ENCODE measurements at regions not wholly inside any gene's neighbourhood (a gene's known extent, or its start where the extent isn't known, plus 50 kb on each side); places are given as distances from the start of the nearest gene placed in this dataset.
"Not testable (repeated sequence)": the region's sequence is repeated elsewhere in the genome, so short reads cannot be mapped to it uniquely, and the experiment has no call there.

GRCh38 chr4:189592890-189593289 is 347.8 kb upstream of the FRG1 start:
- no peaks in the 10 kb centered on the region for H3K4me1 ChIP-seq (ENCODE audit: insufficient read depth, low read length)
- no peaks in the 10 kb centered on the region for H3K36me3 ChIP-seq (ENCODE audit: insufficient read depth, low read length)
- no peak overlapping the region for H3K4me3 ChIP-seq (ENCODE audit: low read depth in 1 of 2, low read length in 2 of 2)
- H3K27ac ChIP-seq (ENCODE audit: low read depth, low read length), result no peak overlapping the region
- H3K9me3 ChIP-seq (ENCODE audit: low read length), result no peaks in the 10 kb centered on the region
- H3K27me3 ChIP-seq (ENCODE audit: control insufficient read depth in 1 of 2, insufficient read depth in 2 of 2, low read length in 2 of 2), result no peaks in the 10 kb centered on the region
- H3K9ac ChIP-seq (ENCODE audit: low read length), result no peak overlapping the region

- Histone ChIP-seq H3K27me3 (ENCODE audit: control insufficient read depth in 1 of 2, insufficient read depth in 2 of 2, low read length in 2 of 2) (no peaks in the 10 kb centered on the region), H3K4me3 (ENCODE audit: low read depth in 1 of 2, low read length in 2 of 2) (no peak overlapping the region), H3K9ac (ENCODE audit: low read length) (no peak overlapping the region), H3K9me3 (ENCODE audit: low read length) (no peaks in the 10 kb centered on the region), H3K4me1 (ENCODE audit: insufficient read depth, low read length) (no peaks in the 10 kb centered on the region), H3K27ac (ENCODE audit: low read depth, low read length) (no peak overlapping the region), H3K36me3 (ENCODE audit: insufficient read depth, low read length) (no peaks in the 10 kb centered on the region)
Measured at GRCh38 chr4:189597341-189597740, 343.3 kb upstream of the FRG1 start.

- no peaks in the 10 kb centered on the region for H3K9me3 ChIP-seq (ENCODE audit: low read length)
- H3K9ac ChIP-seq (ENCODE audit: low read length), result no peak overlapping the region
- no peaks in the 10 kb centered on the region for H3K36me3 ChIP-seq (ENCODE audit: insufficient read depth, low read length)
- no peaks in the 10 kb centered on the region for H3K4me1 ChIP-seq (ENCODE audit: insufficient read depth, low read length)
- no peak overlapping the region for H3K4me3 ChIP-seq (ENCODE audit: low read depth in 1 of 2, low read length in 2 of 2)
- H3K27me3 ChIP-seq (ENCODE audit: control insufficient read depth in 1 of 2, insufficient read depth in 2 of 2, low read length in 2 of 2), result no peaks in the 10 kb centered on the region
- no peak overlapping the region for H3K27ac ChIP-seq (ENCODE audit: low read depth, low read length)
Measured at GRCh38 chr4:189600264-189600663, 340.4 kb upstream of the FRG1 start.

GRCh38 chr4:189600718-189601435 is 339.8 kb upstream of the FRG1 start:
- no peak overlapping the region for H3K9ac ChIP-seq (ENCODE audit: low read length)
- H3K27ac ChIP-seq (ENCODE audit: low read depth, low read length), result no peak overlapping the region
- H3K27me3 ChIP-seq (ENCODE audit: control insufficient read depth in 1 of 2, insufficient read depth in 2 of 2, low read length in 2 of 2), result no peaks in the 10 kb centered on the region
- H3K4me1 ChIP-seq (ENCODE audit: insufficient read depth, low read length), result no peaks in the 10 kb centered on the region
- no peak overlapping the region for H3K4me3 ChIP-seq (ENCODE audit: low read depth in 1 of 2, low read length in 2 of 2)
- no peaks in the 10 kb centered on the region for H3K9me3 ChIP-seq (ENCODE audit: low read length)
- H3K36me3 ChIP-seq (ENCODE audit: insufficient read depth, low read length), result no peaks in the 10 kb centered on the region

GRCh38 chr4:189602827-189603226 is 337.8 kb upstream of the FRG1 start:
- not testable (repeated sequence) for H3K36me3 ChIP-seq (ENCODE audit: insufficient read depth, low read length); H3K4me1 ChIP-seq (ENCODE audit: insufficient read depth, low read length)

GRCh38 chr4:189610571-189610970 is 330.1 kb upstream of the FRG1 start:
- H3K4me1 ChIP-seq (ENCODE audit: insufficient read depth, low read length); H3K4me3 ChIP-seq (ENCODE audit: low read depth in 1 of 2, low read length in 2 of 2); H3K9me3 ChIP-seq (ENCODE audit: low read length); H3K9ac ChIP-seq (ENCODE audit: low read length); H3K36me3 ChIP-seq (ENCODE audit: insufficient read depth, low read length); H3K27ac ChIP-seq (ENCODE audit: low read depth, low read length); H3K27me3 ChIP-seq (ENCODE audit: control insufficient read depth in 1 of 2, insufficient read depth in 2 of 2, low read length in 2 of 2): not testable (repeated sequence)

More at GRCh38 chr4:189602827-189603226, 337.8 kb upstream of the FRG1 start:
- H3K4me3 ChIP-seq (ENCODE audit: low read depth in 1 of 2, low read length in 2 of 2); H3K27ac ChIP-seq (ENCODE audit: low read depth, low read length); H3K27me3 ChIP-seq (ENCODE audit: control insufficient read depth in 1 of 2, insufficient read depth in 2 of 2, low read length in 2 of 2); H3K9ac ChIP-seq (ENCODE audit: low read length); H3K9me3 ChIP-seq (ENCODE audit: low read length): not testable (repeated sequence)

- Histone ChIP-seq H3K9ac (ENCODE audit: low read length) (no peak overlapping the region), H3K36me3 (ENCODE audit: insufficient read depth, low read length) (no peaks in the 10 kb centered on the region), H3K27me3 (ENCODE audit: control insufficient read depth in 1 of 2, insufficient read depth in 2 of 2, low read length in 2 of 2) (no peaks in the 10 kb centered on the region), H3K27ac (ENCODE audit: low read depth, low read length) (no peak overlapping the region), H3K4me1 (ENCODE audit: insufficient read depth, low read length) (no peaks in the 10 kb centered on the region), H3K4me3 (ENCODE audit: low read depth in 1 of 2, low read length in 2 of 2) (no peak overlapping the region), H3K9me3 (ENCODE audit: low read length) (no peaks in the 10 kb centered on the region)
Measured at GRCh38 chr4:189613207-189613606, 327.5 kb upstream of the FRG1 start.

GRCh38 chr4:189615217-189615663 is 325.4 kb upstream of the FRG1 start:
- H3K27ac ChIP-seq (ENCODE audit: low read depth, low read length), result no peak overlapping the region
- H3K9ac ChIP-seq (ENCODE audit: low read length), result no peak overlapping the region
- H3K9me3 ChIP-seq (ENCODE audit: low read length), result no peaks in the 10 kb centered on the region
- H3K27me3 ChIP-seq (ENCODE audit: control insufficient read depth in 1 of 2, insufficient read depth in 2 of 2, low read length in 2 of 2), result no peaks in the 10 kb centered on the region
- no peak overlapping the region for H3K4me3 ChIP-seq (ENCODE audit: low read depth in 1 of 2, low read length in 2 of 2)
- no peaks in the 10 kb centered on the region for H3K36me3 ChIP-seq (ENCODE audit: insufficient read depth, low read length)
- no peaks in the 10 kb centered on the region for H3K4me1 ChIP-seq (ENCODE audit: insufficient read depth, low read length)

- not testable (repeated sequence) for H3K27ac ChIP-seq (ENCODE audit: low read depth, low read length); H3K4me3 ChIP-seq (ENCODE audit: low read depth in 1 of 2, low read length in 2 of 2); H3K36me3 ChIP-seq (ENCODE audit: insufficient read depth, low read length); H3K27me3 ChIP-seq (ENCODE audit: control insufficient read depth in 1 of 2, insufficient read depth in 2 of 2, low read length in 2 of 2); H3K9me3 ChIP-seq (ENCODE audit: low read length); H3K4me1 ChIP-seq (ENCODE audit: insufficient read depth, low read length); H3K9ac ChIP-seq (ENCODE audit: low read length)
Measured at GRCh38 chr4:189617741-189618140, 322.9 kb upstream of the FRG1 start.

GRCh38 chr4:189619441-189620250 is 321.0 kb upstream of the FRG1 start:
- not testable (repeated sequence) for H3K36me3 ChIP-seq (ENCODE audit: insufficient read depth, low read length); H3K4me1 ChIP-seq (ENCODE audit: insufficient read depth, low read length); H3K27ac ChIP-seq (ENCODE audit: low read depth, low read length); H3K9ac ChIP-seq (ENCODE audit: low read length); H3K4me3 ChIP-seq (ENCODE audit: low read depth in 1 of 2, low read length in 2 of 2); H3K27me3 ChIP-seq (ENCODE audit: control insufficient read depth in 1 of 2, insufficient read depth in 2 of 2, low read length in 2 of 2); H3K9me3 ChIP-seq (ENCODE audit: low read length)

GRCh38 chr4:189622574-189622973 is 318.1 kb upstream of the FRG1 start:
- H3K36me3 ChIP-seq (ENCODE audit: insufficient read depth, low read length); H3K9ac ChIP-seq (ENCODE audit: low read length); H3K27me3 ChIP-seq (ENCODE audit: control insufficient read depth in 1 of 2, insufficient read depth in 2 of 2, low read length in 2 of 2); H3K4me1 ChIP-seq (ENCODE audit: insufficient read depth, low read length); H3K4me3 ChIP-seq (ENCODE audit: low read depth in 1 of 2, low read length in 2 of 2); H3K9me3 ChIP-seq (ENCODE audit: low read length); H3K27ac ChIP-seq (ENCODE audit: low read depth, low read length): not testable (repeated sequence)

- not testable (repeated sequence) for H3K27ac ChIP-seq (ENCODE audit: low read depth, low read length); H3K27me3 ChIP-seq (ENCODE audit: control insufficient read depth in 1 of 2, insufficient read depth in 2 of 2, low read length in 2 of 2); H3K9me3 ChIP-seq (ENCODE audit: low read length); H3K4me3 ChIP-seq (ENCODE audit: low read depth in 1 of 2, low read length in 2 of 2); H3K36me3 ChIP-seq (ENCODE audit: insufficient read depth, low read length); H3K9ac ChIP-seq (ENCODE audit: low read length); H3K4me1 ChIP-seq (ENCODE audit: insufficient read depth, low read length)
Measured at GRCh38 chr4:189627041-189627440, 313.6 kb upstream of the FRG1 start.

Measured in muscle layer of colon (tissue), 2 donors.